SK-N-SH treated with all-trans-retinoic acid at 6 μM for 48 hours (cell line): ENCODE measurements at regions not wholly inside any gene's neighbourhood (a gene's known extent, or its start where the extent isn't known, plus 50 kb on each side); places are given as distances from the start of the nearest gene placed in this dataset.

Experiments used
- ATAC-seq: fragments of 200-7000 bp; cut with Tn5 transposase; 3 replicates; pipeline ENCODE4 v1.9.1; 2020; ENCODE audit warnings: mild to moderate bottlenecking, moderate library complexity
- ARNTL ChIP-seq: fragments of 450-650 bp; formaldehyde crosslinking; IDR thresholded peaks from 2 replicates; pipeline ENCODE4 v1.5.0; 2020; ENCODE audit warnings: low read depth, mild to moderate bottlenecking, moderate library complexity, borderline replicate concordance
- BACH2 ChIP-seq: fragments of 250-450 bp; sonication (Bioruptor Pico); IDR thresholded peaks from 2 replicates; pipeline ENCODE4 v1.9.0; 2021; ENCODE audit warnings: mild to moderate bottlenecking, borderline replicate concordance
- ESRRG ChIP-seq: fragments of 250-450 bp; sonication (Bioruptor Pico); IDR thresholded peaks from 2 replicates; pipeline ENCODE4 v1.6.1; 2021; ENCODE audit warnings: mild to moderate bottlenecking
- PPARA ChIP-seq: fragments of 250-450 bp; sonication (Bioruptor Pico); IDR thresholded peaks from 2 replicates; pipeline ENCODE4 v1.5.0; 2020; ENCODE audit warnings: mild to moderate bottlenecking, borderline replicate concordance
- RARB ChIP-seq: fragments of 250-450 bp; sonication (Bioruptor Pico); IDR thresholded peaks from 2 replicates; pipeline ENCODE4 v1.8.0; 2021; ENCODE audit warnings: mild to moderate bottlenecking, moderate library complexity
- SNAI2 ChIP-seq: fragments of 250-450 bp; sonication (Bioruptor Pico); IDR thresholded peaks from 2 replicates; pipeline ENCODE4 v1.5.0; 2020; ENCODE audit warnings: mild to moderate bottlenecking, moderate library complexity
- TCF4 ChIP-seq: fragments of 250-450 bp; sonication (Bioruptor Pico); IDR thresholded peaks from 2 replicates; pipeline ENCODE4 v1.8.0; 2021; ENCODE audit warnings: mild to moderate bottlenecking, moderate library complexity, borderline replicate concordance
- ZC3H10 ChIP-seq: fragments of 250-450 bp; sonication (Bioruptor Pico); IDR thresholded peaks from 2 replicates; pipeline ENCODE4 v1.5.1; 2021; ENCODE audit warnings: mild to moderate bottlenecking, moderate library complexity
- ZFP3 ChIP-seq: fragments of 250-450 bp; sonication (Bioruptor Pico); IDR thresholded peaks from 2 replicates; pipeline ENCODE4 v1.5.0; 2020; ENCODE audit warnings: mild to moderate bottlenecking, moderate library complexity
- ZFP30 ChIP-seq: fragments of 450-650 bp; formaldehyde crosslinking; IDR thresholded peaks from 2 replicates; pipeline ENCODE4 v1.5.0; 2022; ENCODE audit warnings: mild to moderate bottlenecking, moderate library complexity
- ZNF565 ChIP-seq: fragments of 450-650 bp; formaldehyde crosslinking; conservative IDR thresholded peaks from 2 replicates; pipeline ENCODE4 v1.5.0; 2020; ENCODE audit warnings: low read depth, mild to moderate bottlenecking, moderate library complexity
- ZNF70 ChIP-seq: fragments of 450-650 bp; formaldehyde crosslinking; IDR thresholded peaks from 2 replicates; pipeline ENCODE4 v1.5.0; 2020; ENCODE audit warnings: mild to moderate bottlenecking, moderate library complexity
- ZNF8 ChIP-seq: fragments of 450-650 bp; formaldehyde crosslinking; IDR thresholded peaks from 2 replicates; pipeline ENCODE4 v1.5.0; 2020; ENCODE audit warnings: mild to moderate bottlenecking, moderate library complexity
- TF ChIP-seq, protein P1 (sequence below): fragments of 250-450 bp; sonication (Bioruptor Pico); IDR thresholded peaks from 2 replicates; pipeline ENCODE4 v1.5.1; 2021; ENCODE audit warnings: mild to moderate bottlenecking, moderate library complexity
- TF ChIP-seq, protein P2 (sequence below): fragments of 250-450 bp; sonication (Bioruptor Pico); IDR thresholded peaks from 2 replicates; pipeline ENCODE4 v1.8.0; 2020; ENCODE audit warnings: mild to moderate bottlenecking, moderate library complexity, borderline replicate concordance
- TF ChIP-seq, protein P3 (sequence below): fragments of 250-450 bp; sonication (Bioruptor Pico); IDR thresholded peaks from 2 replicates; pipeline ENCODE4 v1.5.0; 2020; ENCODE audit warnings: mild to moderate bottlenecking, moderate library complexity

DNA sequence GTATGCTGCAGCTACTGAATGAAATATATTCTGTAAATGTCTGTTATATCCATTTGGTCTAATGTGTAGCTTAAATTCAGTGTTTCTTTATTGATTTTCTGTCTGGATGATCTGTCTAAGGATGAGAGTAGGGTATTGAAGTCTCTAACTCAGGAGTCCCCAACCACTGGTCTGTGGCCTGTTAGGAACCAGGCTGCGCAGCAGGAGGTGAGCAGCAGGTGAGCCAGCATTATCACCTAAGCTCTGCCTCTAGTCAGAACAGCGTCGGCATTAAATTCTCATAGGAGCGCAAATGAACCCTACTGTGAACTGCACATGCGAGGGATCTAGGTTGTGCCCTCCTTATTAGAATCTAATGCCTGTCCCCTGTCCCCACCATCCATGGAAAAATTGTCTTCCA lies 329.7 kb upstream of the RGS6 start (continued):
- TF ChIP-seq ARNTL (no peak), ZNF70 (CRISPR knock-in tag) (no peak), ZNF565 (CRISPR knock-in tag) (no peak), PPARA (no peak), ZFP30 (CRISPR knock-in tag) (no peak), RARB (CRISPR knock-in tag) (no peak), TCF4 (no peak)
- TF ChIP-seq, protein P1, sequence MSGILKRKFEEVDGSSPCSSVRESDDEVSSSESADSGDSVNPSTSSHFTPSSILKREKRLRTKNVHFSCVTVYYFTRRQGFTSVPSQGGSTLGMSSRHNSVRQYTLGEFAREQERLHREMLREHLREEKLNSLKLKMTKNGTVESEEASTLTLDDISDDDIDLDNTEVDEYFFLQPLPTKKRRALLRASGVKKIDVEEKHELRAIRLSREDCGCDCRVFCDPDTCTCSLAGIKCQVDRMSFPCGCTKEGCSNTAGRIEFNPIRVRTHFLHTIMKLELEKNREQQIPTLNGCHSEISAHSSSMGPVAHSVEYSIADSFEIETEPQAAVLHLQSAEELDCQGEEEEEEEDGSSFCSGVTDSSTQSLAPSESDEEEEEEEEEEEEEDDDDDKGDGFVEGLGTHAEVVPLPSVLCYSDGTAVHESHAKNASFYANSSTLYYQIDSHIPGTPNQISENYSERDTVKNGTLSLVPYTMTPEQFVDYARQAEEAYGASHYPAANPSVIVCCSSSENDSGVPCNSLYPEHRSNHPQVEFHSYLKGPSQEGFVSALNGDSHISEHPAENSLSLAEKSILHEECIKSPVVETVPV (CRISPR knock-in tag), result no peak

DNA sequence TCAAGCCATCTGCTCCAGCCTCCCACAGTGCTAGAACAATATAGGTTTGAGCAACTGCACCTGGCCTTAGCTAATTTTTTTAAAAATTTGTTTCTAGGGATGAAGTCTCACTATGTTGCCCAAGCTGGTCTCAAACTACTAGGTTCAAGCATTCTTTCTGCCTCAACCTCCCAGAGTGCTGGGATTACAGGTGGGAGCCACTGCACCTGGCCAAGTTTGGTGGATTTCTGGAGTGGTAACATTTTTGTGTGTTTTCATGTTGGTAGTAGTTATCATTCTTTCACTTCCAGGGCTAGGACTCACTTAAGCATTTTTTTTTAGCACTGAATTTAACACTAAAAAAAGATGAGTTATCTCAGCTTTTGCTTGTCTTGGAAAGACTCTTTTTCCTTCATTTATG lies 328.0 kb upstream of the RGS6 start:
- no peak for ATAC-seq
- TF ChIP-seq ZFP3 (CRISPR knock-in tag), result no peak
- TF ChIP-seq ZNF8 (CRISPR knock-in tag), result no peak
- no peak for TF ChIP-seq PPARA
- TF ChIP-seq BACH2, result no peak
- no peak for TF ChIP-seq ESRRG (CRISPR knock-in tag)
- TF ChIP-seq, protein P2, sequence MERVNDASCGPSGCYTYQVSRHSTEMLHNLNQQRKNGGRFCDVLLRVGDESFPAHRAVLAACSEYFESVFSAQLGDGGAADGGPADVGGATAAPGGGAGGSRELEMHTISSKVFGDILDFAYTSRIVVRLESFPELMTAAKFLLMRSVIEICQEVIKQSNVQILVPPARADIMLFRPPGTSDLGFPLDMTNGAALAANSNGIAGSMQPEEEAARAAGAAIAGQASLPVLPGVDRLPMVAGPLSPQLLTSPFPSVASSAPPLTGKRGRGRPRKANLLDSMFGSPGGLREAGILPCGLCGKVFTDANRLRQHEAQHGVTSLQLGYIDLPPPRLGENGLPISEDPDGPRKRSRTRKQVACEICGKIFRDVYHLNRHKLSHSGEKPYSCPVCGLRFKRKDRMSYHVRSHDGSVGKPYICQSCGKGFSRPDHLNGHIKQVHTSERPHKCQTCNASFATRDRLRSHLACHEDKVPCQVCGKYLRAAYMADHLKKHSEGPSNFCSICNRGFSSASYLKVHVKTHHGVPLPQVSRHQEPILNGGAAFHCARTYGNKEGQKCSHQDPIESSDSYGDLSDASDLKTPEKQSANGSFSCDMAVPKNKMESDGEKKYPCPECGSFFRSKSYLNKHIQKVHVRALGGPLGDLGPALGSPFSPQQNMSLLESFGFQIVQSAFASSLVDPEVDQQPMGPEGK (CRISPR knock-in tag), result no peak
- TF ChIP-seq ZC3H10 (CRISPR knock-in tag), result no peak
- TF ChIP-seq ZNF565 (CRISPR knock-in tag), result no peak
- no peak for TF ChIP-seq ZFP30 (CRISPR knock-in tag)
- TF ChIP-seq ZNF70 (CRISPR knock-in tag), result no peak
- no peak for TF ChIP-seq TCF4
- TF ChIP-seq, protein P3, sequence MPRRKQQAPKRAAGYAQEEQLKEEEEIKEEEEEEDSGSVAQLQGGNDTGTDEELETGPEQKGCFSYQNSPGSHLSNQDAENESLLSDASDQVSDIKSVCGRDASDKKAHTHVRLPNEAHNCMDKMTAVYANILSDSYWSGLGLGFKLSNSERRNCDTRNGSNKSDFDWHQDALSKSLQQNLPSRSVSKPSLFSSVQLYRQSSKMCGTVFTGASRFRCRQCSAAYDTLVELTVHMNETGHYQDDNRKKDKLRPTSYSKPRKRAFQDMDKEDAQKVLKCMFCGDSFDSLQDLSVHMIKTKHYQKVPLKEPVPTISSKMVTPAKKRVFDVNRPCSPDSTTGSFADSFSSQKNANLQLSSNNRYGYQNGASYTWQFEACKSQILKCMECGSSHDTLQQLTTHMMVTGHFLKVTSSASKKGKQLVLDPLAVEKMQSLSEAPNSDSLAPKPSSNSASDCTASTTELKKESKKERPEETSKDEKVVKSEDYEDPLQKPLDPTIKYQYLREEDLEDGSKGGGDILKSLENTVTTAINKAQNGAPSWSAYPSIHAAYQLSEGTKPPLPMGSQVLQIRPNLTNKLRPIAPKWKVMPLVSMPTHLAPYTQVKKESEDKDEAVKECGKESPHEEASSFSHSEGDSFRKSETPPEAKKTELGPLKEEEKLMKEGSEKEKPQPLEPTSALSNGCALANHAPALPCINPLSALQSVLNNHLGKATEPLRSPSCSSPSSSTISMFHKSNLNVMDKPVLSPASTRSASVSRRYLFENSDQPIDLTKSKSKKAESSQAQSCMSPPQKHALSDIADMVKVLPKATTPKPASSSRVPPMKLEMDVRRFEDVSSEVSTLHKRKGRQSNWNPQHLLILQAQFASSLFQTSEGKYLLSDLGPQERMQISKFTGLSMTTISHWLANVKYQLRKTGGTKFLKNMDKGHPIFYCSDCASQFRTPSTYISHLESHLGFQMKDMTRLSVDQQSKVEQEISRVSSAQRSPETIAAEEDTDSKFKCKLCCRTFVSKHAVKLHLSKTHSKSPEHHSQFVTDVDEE, result no peak
- TF ChIP-seq SNAI2 (CRISPR knock-in tag), result no peak

DNA sequence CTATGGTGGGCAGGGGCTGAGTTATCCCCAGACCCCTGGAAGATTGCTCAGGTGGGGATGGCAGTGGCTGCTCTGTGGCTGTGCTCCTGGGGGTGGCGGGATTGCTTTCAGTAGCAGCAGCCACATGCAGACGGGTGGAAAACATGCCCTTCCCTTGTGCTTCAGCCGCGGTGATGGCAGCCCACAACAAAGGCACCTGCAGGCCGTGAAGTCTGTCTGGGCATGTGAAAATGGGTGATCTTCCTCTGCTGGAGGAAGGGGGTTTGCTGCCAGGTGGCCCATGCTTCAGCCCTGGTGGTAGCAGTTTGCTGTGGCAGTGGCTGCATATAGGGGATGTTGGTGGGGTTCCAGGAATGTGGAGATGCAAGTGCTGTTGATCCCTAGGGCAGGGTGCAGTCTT lies 326.2 kb upstream of the RGS6 start:
- TF ChIP-seq, protein P2 (CRISPR knock-in tag), result no peak
- TF ChIP-seq, protein P3, result no peak
- no peak for ATAC-seq

DNA sequence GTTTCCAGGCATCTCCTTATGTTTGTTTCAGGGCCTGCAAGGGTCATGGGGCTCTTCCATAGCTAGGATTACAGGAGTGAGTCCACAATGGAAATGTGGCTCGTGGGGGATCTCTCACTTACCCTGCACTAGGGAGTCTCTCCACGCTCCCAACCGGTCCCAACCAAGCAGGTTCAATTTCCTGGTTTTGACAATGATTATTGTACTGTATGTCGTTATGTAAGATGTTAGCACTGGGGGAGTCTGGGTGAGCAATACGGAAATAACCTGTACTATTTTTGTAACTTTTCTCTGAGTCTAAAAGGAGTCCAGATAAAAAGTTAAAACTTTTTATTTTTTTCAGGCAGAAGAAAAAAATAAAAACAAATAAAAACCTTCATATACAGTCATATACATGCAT lies 325.7 kb upstream of the RGS6 start:
- no peak for ATAC-seq
- TF ChIP-seq, protein P2 (CRISPR knock-in tag), result no peak
- TF ChIP-seq, all 23 proteins: peak for 0
